B cell (primary cell): ENCODE measurements at regions not wholly inside any gene's neighbourhood (a gene's known extent, or its start where the extent isn't known, plus 50 kb on each side); places are given as distances from the start of the nearest gene placed in this dataset.

Experiments
- ATAC-seq: fragments of 200-7000 bp; cut with Tn5 transposase; one replicate; pipeline ENCODE4 v1.10.0; 2021; ENCODE audit warnings: low read depth, mild to moderate bottlenecking, moderate number of reproducible peaks, moderate library complexity
- CTCF ChIA-PET: fragments of 350-600 bp; sonication (Branson Sonifier 250); formaldehyde crosslinking; loops from one replicate; lab custom pipeline; 2021; ENCODE audit warnings: antibody characterized with exemption, inconsistent platforms; lab: Charles Lee
- POLR2A ChIA-PET: fragments of 350-600 bp; sonication (Branson Sonifier 250); formaldehyde crosslinking; loops from one replicate; lab custom pipeline; 2021; ENCODE audit warnings: antibody characterized with exemption; lab: Charles Lee
- DNase-seq: peaks from one replicate; pipeline ENCODE4 v3.0.0; 2013
- H2AFZ ChIP-seq: 2 replicates; pipeline ENCODE4 v1.6.1; 2012; ENCODE audit warnings: mild to moderate bottlenecking, low read depth, low read length; ENCODE audit not compliant: insufficient read depth, poor library complexity, severe bottlenecking
- H3K27ac ChIP-seq, 2 donors: 1 replicate in 1 of 2; 2 replicates in 1 of 2; pipeline ENCODE4 v1.5.1; 2012 to 2013; ENCODE audit warnings: low read length in 2 of 2, mild to moderate bottlenecking in 2 of 2, moderate library complexity in 1 of 2
- H3K27me3 ChIP-seq, 4 experiments: fragments of 200-600 bp in 1 of 4; sonication (generic) in 1 of 4; replicated peaks in 1 of 4; 1 replicate in 2 of 4; 2 replicates in 2 of 4; pipeline versions ENCODE4 v1.6.1 to v1.7.0; 2013 to 2016; ENCODE audit warnings: low read length in 3 of 4, mild to moderate bottlenecking in 2 of 4, mixed read lengths in 1 of 4, moderate library complexity in 1 of 4; ENCODE audit not compliant: insufficient read depth in 4 of 4, control insufficient read depth in 3 of 4; ENCODE audit errors: control extremely low read depth in 1 of 4
- H3K36me3 ChIP-seq, 2 experiments: replicated peaks in 1 of 2; 1 replicate in 1 of 2; 2 replicates in 1 of 2; pipeline versions ENCODE4 v1.6.1 to v1.7.1; 2013; ENCODE audit warnings: low read length in 1 of 2; ENCODE audit not compliant: insufficient read depth in 2 of 2, control insufficient read depth in 1 of 2; ENCODE audit errors: control extremely low read depth in 1 of 2, extremely low read depth in 1 of 2
- H3K4me1 ChIP-seq, 2 donors: fragments of 200-600 bp in 1 of 2; sonication (generic) in 1 of 2; 1 replicate in 1 of 2; 2 replicates in 1 of 2; pipeline versions ENCODE4 v1.5.1 to v1.6.1; 2013 to 2017; ENCODE audit warnings: low read length in 2 of 2; ENCODE audit not compliant: control insufficient read depth in 2 of 2, insufficient read depth in 2 of 2
- H3K4me2 ChIP-seq: replicated peaks from 2 replicates; pipeline ENCODE3; 2012; ENCODE audit warnings: mild to moderate bottlenecking, low read depth, low read length; ENCODE audit not compliant: poor library complexity, severe bottlenecking
- H3K4me3 ChIP-seq, 5 experiments: fragments of 200-600 bp in 1 of 5; sonication (generic) in 1 of 5; 1 replicate in 3 of 5; 2 replicates in 2 of 5; pipeline versions ENCODE4 v1.5.1 to v1.7.0; 2011 to 2016; ENCODE audit warnings: low read length in 4 of 5, mild to moderate bottlenecking in 4 of 5, low read depth in 2 of 5, control low read depth in 1 of 5, moderate library complexity in 1 of 5; ENCODE audit not compliant: insufficient read depth in 1 of 5; ENCODE audit errors: control extremely low read depth in 1 of 5, extremely low read depth in 1 of 5
- H3K79me2 ChIP-seq: fragments of 200-600 bp; sonication (generic); one replicate; pipeline ENCODE4 v1.6.0; 2016; ENCODE audit warnings: low read length; ENCODE audit not compliant: control insufficient read depth, insufficient read depth
- H3K9ac ChIP-seq: fragments of 200-600 bp; sonication (generic); 2 replicates; pipeline ENCODE4 v1.6.1; 2017; ENCODE audit warnings: mild to moderate bottlenecking, low read length, moderate library complexity
- H3K9me3 ChIP-seq, 3 donors: one replicate each; pipeline versions ENCODE4 v1.6.1 to v1.7.1; 2013; ENCODE audit warnings: low read length in 2 of 3; ENCODE audit not compliant: control insufficient read depth in 2 of 3, insufficient read depth in 1 of 3; ENCODE audit errors: control extremely low read depth in 1 of 3
- H4K20me1 ChIP-seq: 2 replicates; pipeline ENCODE4 v1.6.0; 2012; ENCODE audit warnings: mild to moderate bottlenecking, low read length; ENCODE audit not compliant: insufficient read depth, control insufficient read depth, poor library complexity, severe bottlenecking
- H3K27ac Mint-ChIP-seq: one replicate; pipeline ENCODE4 v1.8.0; 2021; ENCODE audit warnings: mixed read lengths
- H3K27me3 Mint-ChIP-seq: one replicate; pipeline ENCODE4 v1.8.0; 2021; ENCODE audit warnings: mixed read lengths
- H3K4me1 Mint-ChIP-seq: one replicate; pipeline ENCODE4 v1.8.0; 2021; ENCODE audit warnings: mixed read lengths
- H3K4me3 Mint-ChIP-seq: one replicate; pipeline ENCODE4 v1.8.0; 2021; ENCODE audit warnings: mixed read lengths
- H3K9me3 Mint-ChIP-seq: one replicate; pipeline ENCODE4 v1.8.0; 2022; ENCODE audit warnings: mixed read lengths; ENCODE audit not compliant: insufficient read depth
- EZH2 ChIP-seq: IDR thresholded peaks from 2 replicates; pipeline ENCODE4 v1.6.1; 2012; ENCODE audit warnings: borderline replicate concordance, low read depth, mild to moderate bottlenecking, moderate library complexity, low read length; ENCODE audit not compliant: insufficient read depth, poor library complexity, severe bottlenecking
- WGBS: methylation state at CpG from one replicate; pipeline ENCODE4 v1.1.5; 2013; ENCODE audit warnings: missing lambda C conversion rate; ENCODE audit not compliant: insufficient coverage; 5-methylcytosine and 5-hydroxymethylcytosine counted together
- intact Hi-C: fragments of 100-400 bp; cut with micrococcal nuclease; formaldehyde crosslinking; loops from one replicate; pipeline ENCODE4 v1.10.0; 2022
- TF ChIP-seq, protein P1 (sequence below): fragments of 200-600 bp; IDR thresholded peaks from one replicate; pipeline ENCODE4 v1.8.0; 2022; ENCODE audit warnings: antibody characterized with exemption, mild to moderate bottlenecking

GRCh38 chr22:42180349-42180842 lies 49.8 kb upstream of the CYP2D6 start:
- Histone ChIP-seq H3K9ac (no peak overlapping the region), H3K9me3 (no peaks in the 10 kb centered on the region), H3K4me2 (no peak overlapping the region), H3K36me3 (peaks cover 0 to 19% of the 10 kb centered on the region in 2 experiments), H3K4me1 (no peaks in the 10 kb centered on the region), H4K20me1 (peaks cover 52% of the 10 kb centered on the region), H3K79me2 (peaks cover 28% of the 10 kb centered on the region), H2AFZ (no peak overlapping the region), H3K27ac (no peak overlapping the region), H3K27me3 (no peaks in the 10 kb centered on the region), H3K4me3 (no peak overlapping the region)
- TF ChIP-seq EZH2 = no peak
- TF ChIP-seq, protein P1, sequence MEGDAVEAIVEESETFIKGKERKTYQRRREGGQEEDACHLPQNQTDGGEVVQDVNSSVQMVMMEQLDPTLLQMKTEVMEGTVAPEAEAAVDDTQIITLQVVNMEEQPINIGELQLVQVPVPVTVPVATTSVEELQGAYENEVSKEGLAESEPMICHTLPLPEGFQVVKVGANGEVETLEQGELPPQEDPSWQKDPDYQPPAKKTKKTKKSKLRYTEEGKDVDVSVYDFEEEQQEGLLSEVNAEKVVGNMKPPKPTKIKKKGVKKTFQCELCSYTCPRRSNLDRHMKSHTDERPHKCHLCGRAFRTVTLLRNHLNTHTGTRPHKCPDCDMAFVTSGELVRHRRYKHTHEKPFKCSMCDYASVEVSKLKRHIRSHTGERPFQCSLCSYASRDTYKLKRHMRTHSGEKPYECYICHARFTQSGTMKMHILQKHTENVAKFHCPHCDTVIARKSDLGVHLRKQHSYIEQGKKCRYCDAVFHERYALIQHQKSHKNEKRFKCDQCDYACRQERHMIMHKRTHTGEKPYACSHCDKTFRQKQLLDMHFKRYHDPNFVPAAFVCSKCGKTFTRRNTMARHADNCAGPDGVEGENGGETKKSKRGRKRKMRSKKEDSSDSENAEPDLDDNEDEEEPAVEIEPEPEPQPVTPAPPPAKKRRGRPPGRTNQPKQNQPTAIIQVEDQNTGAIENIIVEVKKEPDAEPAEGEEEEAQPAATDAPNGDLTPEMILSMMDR = no peak
- Mint-ChIP-seq H3K27ac (no peak overlapping the region), H3K9me3 (no peaks in the 10 kb centered on the region), H3K27me3 (no peaks in the 10 kb centered on the region), H3K4me1 (peaks cover 32% of the 10 kb centered on the region), H3K4me3 (no peak overlapping the region)
- CTCF ChIA-PET = no interaction called here
- DNase-seq (no peak), ATAC-seq (no peak)
- intact Hi-C loops = no loop called here
- 100% methylated on average over 3 of the region's 6 CpGs for WGBS
- POLR2A ChIA-PET = no interaction called here
